GM21528 (cell line): ENCODE measurements at regions not wholly inside any gene's neighbourhood (a gene's known extent, or its start where the extent isn't known, plus 50 kb on each side); places are given as distances from the start of the nearest gene placed in this dataset.

Experiments used
- ATAC-seq: cut with Tn5 transposase; IDR thresholded peaks from one replicate; pipeline ENCODE4 v1.9.1; 2021; ENCODE audit warnings: mild to moderate bottlenecking, moderate library complexity; ENCODE audit not compliant: unreplicated experiment, low FRiP score

- ATAC-seq: no peak
Measured at GRCh38 chr22:49476176-49476575, 351.5 kb downstream of the BRD1 start.

GRCh38 chr22:49475253-49475652, 352.4 kb downstream of the BRD1 start:
- no peak for ATAC-seq

DNA sequence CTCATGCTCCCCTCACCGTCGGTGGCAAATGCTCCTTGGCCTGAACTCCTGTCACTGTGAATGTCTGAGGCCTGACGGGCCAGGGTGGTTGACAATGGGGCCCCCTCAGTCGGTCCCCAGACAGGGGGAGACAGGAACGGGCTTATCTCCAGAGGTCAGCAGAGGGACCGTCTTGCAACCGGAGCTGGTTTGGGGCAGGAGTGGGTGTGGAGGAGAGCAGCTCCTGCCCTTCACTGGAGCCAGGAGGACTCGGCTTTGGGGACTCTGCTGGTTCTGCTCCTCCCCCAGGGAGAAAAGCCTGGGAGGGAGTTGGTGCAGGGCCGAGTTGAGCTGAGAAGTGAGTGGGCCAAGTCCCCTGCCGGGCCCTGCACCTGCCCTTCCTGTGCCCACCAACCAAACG, 354.4 kb downstream of the BRD1 start:
- no peak for ATAC-seq

DNA sequence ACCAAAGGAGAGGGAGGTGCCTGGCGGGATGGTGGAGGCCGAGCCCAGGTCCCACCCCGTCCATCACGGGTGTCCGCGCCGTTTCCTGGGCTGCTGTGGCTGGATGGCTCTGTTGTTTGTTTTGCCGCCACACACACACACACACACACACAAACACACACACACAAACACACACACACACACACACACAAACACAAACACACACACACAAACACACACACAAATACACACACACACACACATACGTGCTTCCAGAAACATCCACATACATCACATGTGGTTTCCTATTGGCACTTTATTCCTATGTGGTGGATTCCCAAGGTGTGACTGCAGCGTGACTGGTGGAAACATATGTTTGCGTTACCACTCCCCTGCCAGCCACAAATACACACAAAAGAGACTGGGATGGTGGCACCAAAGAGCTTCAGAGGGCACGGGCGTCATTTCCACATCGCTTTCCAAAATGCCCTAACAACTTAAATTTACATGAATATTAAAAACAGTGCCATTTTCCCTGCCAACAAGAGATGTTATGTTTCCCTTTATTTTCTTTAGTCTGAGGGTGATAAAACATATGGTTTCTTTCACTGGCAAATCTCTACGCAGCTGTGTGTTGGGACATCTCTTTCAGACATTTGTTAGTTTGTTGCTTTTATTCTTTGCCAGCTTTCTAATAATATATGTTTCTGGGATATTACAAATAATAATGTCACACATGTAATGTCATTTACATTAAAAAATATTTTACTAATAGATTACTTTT, 356.8 kb downstream of the BRD1 start:
- no peak for ATAC-seq

DNA sequence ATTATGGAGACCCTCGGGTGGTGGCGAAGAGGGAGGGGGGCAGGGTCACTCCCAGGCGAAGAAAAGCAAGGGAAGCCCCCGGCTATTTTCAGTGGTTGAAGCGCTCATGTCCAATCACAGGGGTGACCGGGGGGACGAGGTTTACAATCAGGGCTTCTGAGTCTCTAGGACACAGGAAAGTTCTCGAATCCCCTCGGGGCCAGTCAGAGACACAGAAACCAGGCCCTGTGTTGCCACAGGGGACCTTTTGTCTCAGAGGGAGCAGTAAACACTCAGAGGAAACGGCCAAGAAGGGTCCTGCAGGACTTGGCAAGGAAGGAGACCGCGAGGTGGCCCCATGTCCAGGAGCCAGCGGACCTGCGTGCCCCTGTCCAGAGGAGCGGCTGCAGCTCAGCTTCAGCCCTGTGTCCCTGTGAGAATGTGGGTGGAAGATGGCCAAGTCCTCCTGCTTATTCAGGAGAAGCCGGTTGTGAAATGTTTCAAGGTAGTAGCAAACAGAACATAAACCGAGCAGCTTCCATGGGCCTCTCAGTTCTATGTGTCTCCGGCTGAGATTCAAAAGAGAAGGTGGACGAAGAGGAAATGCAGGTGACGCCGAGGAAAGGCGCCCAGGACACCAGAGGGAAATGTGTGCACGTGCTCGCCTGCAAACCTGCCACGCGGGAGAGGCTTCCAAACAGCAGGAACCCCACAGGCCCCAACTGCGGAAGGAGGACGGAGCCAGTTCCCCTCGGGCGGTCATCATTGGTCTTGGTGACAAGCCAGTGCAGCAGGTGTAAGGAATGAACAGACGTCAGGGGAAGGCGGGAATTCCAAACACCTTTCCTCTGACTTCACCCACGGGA, 357.6 kb downstream of the BRD1 start:
- no peak for ATAC-seq

DNA sequence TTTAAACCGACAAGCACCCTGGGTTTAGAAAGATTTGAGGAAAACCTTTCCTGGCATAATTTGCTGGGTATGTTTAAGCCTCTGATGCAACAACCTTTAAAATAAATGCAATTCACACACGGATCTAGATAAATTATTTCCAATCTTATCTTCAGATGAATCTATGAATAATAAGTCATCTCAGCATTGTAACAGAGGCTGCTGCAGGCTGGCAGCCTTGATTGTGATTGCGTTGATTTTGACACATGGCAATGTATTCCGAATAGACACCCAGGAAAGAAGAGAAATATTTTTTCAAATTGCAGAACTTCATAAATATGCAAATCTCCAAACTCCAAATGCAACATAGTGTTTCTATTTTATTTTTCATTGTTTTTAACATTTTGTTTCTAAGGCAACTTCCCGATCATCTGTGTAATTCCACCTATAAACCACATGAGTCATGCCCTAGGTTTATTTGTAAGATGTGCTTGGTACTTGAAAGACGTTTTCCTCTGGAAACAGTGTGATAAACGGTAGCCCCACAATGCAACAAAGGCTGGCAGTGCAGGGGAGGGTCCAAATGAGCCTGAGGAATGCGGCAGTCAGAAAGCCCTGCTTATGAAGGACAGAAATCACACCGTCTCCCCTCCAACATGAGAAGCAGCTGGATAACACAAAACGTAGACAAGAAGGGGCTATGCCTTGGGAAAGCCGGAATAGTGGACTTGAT, 359.0 kb downstream of the BRD1 start:
- ATAC-seq: no peak

GRCh38 chr22:49466878-49467595, 360.6 kb downstream of the BRD1 start:
- no peak for ATAC-seq

DNA sequence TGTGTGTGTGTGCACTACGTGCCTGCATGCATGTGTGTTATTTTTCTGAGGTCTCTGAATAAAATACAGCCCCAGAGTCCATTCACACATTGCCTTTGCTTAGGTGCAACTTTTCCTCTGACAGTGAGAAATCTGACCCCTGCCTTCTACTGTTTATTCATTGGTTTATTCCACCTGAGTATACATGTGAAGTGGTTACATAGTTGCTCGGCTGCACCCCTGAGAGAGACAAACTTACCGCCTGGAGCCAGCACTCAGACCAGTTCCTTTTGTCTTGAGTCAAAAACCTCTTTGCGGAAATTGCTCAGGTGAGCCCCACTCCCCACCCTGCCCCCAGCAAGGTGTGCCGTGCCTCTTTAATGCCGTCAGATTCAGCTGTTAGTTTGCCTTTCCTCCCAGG, 363.6 kb downstream of the BRD1 start:
- ATAC-seq: no peak

- no peak for ATAC-seq
Measured at GRCh38 chr22:49462795-49463194, 364.9 kb downstream of the BRD1 start.

DNA sequence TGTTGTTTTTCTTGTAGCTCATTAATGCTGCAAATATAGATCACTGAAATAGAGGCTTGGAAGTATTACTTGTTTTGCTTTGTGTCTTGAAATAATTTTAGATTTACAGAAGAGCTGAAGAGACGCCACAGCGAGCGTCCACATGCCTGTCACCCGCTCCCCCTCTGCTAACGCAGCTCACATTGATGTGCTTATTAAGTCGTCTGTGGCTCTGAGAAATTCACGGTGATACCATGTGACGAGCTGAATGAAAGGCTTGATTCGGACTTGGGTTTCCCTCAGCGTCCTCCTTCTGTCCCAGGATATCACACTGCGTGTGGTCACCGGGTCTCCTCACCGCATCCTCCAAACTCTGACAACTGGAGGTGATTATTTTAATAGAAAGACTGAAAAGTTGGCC, 365.4 kb downstream of the BRD1 start:
- no peak for ATAC-seq

GRCh38 chr22:49461674-49462073, 366.0 kb downstream of the BRD1 start:
- no peak for ATAC-seq

DNA sequence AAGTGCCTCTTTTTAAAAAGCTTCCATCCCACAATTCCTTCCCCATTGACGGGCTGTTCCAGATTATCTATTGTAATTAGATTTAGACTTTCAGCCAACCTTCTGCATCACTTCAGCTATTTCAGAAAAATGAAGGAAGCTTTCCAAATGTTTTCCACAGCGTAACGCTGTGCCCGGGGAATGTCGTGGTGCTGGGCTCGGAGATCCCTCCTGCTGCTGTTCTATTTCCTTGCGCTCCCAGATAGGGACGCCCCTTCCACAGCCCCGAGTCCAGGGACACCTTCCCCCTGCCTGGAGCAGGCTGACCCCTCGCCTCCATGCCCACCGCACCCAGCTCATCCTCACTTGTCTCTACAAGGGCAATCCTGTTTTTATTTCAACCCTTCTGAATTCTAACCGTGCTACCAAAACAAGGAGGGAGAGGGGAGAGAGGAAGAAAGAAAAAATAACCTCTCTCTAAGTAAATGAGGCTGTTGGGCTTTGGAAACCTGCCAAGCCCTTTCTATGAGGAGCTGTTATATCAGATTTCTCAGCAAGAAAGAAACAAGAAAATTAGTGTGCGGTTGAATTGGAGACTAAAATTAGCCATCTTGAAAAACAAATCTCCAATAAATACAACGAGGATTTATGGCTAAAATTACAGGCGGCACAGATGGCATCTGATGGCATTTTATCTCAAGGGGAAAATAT, 366.9 kb downstream of the BRD1 start:
- ATAC-seq: no peak

- ATAC-seq: no peak
Measured at GRCh38 chr22:49460091-49460490, 367.6 kb downstream of the BRD1 start.

DNA sequence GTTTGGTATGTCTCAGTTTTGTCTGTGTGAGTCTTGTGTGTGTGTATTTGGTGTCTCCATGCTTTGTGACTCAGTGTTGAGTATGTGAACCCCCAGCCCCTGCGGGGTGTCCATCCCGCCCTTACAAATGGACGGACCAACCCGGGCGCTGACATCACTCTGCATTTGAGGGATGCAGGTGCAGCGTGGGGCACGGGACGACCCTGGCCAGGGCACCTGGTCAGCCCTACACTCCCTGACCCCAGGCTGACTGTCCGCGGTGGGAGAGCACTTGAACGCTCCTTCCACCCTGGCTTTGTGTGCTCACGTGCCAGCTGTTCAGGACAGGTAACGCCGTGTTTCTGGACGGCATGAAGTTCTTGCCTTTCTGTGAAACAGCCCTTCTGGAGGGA, 369.0 kb downstream of the BRD1 start:
- ATAC-seq: no peak

- ATAC-seq: no peak
Measured at GRCh38 chr22:49457946-49458707, 369.5 kb downstream of the BRD1 start.

DNA sequence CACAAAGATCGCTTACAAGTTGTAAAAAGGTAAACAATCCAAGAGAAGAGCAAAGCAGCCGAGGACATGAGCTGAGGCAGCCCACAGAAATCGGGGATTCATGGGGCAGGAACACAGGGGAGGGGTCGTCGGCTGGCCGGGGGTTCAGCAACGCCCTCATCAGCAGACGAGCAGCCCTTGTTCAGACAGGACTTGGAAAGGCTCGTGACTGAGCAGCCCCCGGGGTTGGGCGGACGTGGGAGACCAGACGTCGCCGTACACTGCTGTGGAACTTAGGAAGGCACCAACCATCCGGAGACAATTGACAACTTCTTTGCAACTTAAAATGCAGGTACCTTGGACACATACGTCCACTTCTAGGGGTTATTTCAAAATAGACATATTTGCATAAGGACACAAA, 370.5 kb downstream of the BRD1 start:
- ATAC-seq: no peak

DNA sequence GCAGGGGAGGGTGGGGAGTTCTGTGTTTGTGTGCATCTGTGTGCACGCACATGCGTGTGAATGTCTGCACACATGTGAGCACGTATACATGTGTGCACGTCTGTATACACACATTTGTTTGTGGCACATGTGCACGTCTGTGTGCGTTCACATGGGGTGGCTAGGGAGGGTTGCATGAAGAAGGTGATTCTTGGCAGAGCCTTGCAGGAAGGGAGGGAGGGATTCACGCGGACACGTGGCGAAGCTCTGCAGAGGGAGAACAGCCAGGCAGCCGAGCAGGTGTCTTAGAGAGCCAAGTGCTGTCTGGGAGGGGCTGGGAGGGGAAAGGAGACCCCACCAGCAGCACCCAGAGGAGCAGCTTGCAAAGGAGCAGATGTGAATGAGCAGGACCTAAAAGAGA, 372.1 kb downstream of the BRD1 start:
- no peak for ATAC-seq

GRCh38 chr22:49454726-49455125, 372.9 kb downstream of the BRD1 start:
- no peak for ATAC-seq

GRCh38 chr22:49453771-49454170, 373.9 kb downstream of the BRD1 start:
- no peak for ATAC-seq
